ENCODE measurements at regions not wholly inside any gene's neighbourhood (a gene's known extent, or its start where the extent isn't known, plus 50 kb on each side); places are given as distances from the start of the nearest gene placed in this dataset.

DNA sequence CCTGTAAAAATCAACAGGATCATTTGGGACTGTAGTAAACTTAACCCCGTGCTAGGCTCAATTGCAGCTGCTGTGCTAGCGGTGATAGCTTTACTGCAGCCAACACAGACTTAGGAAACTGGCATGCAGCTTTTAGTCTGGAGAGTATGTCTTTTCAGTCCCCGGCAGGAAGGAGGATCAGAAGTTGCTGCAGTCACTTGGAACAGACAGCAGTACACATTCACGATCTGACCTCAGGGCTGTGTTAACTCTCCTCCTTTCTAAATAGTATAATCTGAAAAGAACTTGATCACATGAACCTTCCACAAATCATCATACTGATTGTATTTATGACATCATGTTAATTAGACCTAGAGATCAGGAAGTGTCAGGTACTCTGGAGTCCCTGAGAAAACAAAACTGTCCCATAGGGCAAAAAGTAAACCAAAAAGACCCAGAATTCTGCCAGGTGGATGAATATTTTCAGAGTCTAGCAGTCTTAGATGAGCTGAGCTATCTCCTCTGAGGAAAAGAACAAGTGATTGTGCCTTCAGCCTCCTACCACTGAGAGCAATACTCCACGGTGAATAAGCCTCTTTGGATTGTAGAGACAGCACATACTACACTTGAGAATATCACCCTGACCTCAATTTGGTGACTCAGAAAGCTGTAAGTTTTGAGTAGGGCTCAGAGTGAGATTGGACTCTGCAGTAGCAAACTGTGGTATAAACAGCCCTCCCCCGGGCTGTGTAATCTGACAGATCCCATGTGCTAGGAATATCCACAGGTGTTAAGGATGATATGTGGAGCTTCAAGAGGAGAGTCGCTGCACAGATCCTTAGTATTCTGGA is 181.0 kb upstream of the GPR12 start:
- no peak for DNase-seq (ENCODE audit: low read depth in 2 of 2)

DNA sequence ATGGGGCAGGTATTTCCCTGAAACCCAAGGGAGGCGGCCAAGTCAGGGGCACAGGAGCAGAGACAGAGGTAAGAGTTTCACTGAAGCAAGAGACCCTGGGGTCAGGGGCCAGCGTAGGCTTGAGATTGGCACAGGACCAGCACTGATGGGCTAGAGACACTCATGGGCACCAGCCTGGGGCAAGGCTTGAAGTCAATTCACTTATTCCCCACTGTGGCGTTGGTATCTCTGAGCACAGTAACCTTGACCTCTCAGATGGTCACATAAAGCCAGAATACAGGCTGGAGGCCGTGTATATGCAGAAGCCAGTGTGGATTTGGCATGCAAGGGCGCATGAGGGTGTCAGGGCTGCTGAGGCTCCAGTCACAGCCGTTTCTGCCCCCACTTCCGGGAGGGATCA is 173.5 kb upstream of the GPR12 start:
- no peak for DNase-seq (ENCODE audit: low read depth in 2 of 2)

DNA sequence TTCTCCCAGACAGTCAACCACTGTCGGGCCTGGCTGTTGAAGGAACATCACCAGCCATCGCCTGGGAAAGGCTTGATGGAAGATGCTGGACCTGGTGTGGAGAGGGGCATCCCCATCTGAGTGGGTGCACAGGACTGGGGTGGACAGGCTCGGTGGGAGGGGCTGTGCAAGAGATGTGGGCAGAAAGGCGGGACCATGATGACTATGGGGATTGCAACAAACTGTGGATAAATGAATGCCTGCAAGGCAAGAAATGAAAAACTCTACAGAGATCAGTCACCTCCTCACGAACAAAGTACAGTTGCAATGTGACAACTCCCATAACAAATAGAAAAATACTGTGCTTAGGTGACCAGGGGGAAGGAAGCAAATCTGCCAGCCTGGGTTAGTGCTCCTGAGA is 171.9 kb upstream of the GPR12 start:
- no peak for DNase-seq (ENCODE audit: low read depth in 2 of 2)

DNA sequence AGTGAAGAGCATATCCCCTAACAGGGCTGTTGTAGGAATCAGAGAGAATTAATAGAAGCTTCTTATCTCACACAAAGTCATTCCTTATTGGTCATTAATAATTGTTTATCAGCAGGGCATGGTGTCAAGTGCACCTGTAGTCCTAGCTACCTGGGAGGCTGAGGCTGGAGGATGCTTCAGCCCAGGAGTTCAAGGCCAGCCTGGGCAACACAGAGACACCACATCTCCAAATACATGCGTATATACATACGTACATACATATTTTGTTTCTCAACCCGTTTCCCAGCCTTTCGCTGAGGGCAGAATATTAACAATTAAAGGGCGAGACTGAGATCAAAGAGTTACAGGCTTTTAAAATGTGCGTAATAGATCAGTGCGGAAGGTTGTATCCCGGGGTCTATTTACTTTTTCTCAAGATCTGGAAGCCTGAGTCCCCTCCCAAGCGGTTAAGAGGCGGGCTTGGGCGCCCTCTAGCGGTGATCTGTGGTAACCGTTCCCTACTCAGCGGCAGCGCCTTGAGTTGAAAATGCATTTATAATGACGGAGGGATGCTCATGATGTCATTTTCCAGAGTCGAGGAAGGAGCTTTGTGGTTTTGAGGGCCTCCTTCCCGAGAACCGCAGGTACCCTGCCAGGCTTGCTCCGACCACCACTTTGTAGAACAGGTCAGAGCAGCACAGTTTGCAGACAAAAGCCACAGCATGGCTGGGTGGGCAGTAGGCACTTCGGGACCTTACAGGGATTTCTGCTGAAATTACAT is 169.6 kb upstream of the GPR12 start:
- peak; percentile 58 to 64 for DNase-seq (ENCODE audit: low read depth in 2 of 2)

DNA sequence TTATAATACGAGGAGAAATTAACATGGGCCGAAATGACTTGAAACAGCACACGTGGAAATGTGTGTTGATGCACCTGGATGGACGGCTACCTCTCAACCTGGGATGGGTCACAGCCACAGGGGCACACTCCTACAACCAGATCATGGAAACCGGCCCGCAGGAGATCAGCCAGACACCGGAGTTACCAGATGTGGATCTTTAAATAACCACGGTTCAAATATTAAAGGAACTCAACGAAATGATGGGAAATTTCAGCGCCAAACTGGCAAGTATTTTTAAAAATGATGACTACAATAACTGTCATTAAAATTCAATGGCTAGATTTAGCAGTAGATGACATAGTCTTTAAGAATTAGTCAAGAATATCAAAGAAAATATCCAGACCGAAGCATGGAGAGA is 166.9 kb upstream of the GPR12 start:
- DNase-seq (ENCODE audit: low read depth in 2 of 2) = no peak

DNA sequence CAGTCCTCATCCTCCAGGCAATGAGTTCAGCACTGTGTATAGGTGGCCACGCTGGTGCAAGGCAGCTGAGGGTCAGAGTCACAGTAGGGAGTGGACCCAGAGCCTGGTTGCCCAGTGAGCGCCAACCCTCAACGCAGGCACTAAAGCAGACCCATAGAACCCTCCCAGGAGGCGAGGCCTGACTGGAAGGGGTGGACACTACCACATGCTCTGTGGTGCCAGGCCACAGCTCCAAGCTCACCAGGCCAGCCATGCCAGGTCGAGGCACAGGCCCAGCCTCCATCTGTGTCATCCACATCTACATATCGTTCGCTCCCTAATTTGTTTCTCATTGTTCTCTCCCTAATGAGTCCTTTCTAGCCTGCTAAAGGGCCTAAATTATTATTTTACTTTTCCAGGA is 165.8 kb upstream of the GPR12 start:
- no peak for DNase-seq (ENCODE audit: low read depth in 2 of 2)

DNA sequence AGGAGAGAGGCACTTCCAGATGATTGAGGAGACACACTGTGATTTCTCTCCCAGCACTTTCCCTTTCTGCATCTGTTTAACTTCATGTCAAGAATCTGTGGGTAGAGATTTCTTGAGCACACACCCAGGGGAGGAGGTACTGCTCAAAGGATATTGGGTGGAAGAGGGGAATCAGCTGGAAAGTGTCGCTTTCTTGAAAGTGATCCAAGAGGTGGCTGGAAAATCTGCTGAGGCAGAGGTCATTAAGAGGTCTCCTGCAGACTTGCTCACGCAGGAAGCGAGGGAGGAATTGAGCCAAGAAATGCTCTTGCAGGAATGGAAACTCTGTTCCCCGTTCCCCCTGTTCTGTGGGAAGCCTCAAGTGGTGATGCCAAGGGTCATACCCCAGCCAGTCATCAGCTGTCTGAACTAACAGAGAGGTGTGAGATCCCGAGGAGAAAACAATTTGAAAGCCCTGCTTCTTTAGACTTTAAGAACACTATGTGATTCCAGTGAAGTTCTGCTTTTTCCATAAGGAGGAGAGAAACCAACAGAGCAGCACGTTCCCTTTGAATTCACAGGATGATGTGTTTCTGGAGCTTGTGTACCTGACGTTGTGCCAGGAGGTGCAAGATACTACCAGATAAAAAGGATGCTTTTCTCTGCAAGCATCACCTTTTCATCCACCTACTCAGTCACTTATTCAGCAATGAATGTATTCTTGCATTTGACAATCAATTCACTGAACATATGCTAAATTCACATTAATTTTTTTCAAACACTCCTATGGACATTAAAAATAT is 163.4 kb upstream of the GPR12 start:
- DNase-seq (ENCODE audit: low read depth in 2 of 2) = peak in 1 of 2 donors; percentile 45

DNA sequence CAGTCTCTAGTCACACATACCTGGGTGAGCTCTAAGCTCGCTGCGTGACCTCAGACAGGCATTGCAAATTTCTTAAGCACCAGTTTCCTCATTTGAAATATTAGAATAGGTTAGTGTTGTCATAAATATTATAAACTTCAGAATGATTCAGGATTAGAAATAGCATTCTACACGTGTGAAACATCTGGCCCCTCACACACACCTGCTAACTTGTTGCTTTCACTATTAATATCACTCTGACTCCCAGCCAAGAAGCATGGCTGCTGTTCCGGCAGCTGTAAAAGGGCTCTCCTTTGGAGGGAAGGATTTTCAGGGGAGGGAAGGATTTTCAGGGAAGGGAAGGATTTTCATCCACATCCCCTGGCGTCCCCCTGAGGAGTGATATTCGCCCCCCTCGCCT is 161.3 kb upstream of the GPR12 start:
- no peak for DNase-seq (ENCODE audit: low read depth in 2 of 2)

DNA sequence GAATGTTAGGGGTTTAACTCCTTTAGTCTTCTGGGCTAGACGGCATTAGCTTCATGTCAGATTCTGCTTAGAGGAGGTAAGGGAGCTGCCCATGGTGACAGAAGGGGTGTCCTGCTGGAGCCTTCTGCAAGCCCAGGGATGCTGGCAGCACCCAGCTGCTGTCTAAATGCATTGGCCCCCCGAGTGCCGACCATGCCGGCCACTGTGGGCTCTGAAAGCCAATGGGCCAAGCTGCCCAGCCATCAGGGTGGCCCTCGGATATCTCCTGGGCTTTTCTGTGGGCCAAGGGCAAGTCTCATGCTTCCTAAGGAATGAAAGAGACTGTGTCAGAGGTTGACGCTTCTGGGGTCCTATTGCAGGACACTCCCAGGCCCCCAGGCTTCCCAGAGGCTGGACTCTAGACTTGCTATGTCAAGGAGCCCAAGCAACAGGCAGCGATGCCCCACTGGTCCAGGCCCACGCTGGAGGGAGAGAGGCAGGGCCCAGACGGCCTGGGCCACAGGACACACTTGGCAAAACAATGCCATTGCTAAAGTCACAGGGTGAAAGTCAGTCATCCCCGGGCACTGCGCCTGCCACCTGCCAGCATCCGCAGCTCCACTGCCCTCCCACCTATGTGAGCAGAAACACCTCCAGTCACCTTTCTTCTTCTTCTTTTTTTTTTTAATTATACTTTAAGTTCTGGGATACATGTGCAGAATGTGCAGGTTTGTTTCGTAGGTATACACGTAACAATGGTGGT is 160.2 kb upstream of the GPR12 start:
- DNase-seq (ENCODE audit: low read depth in 2 of 2) = no peak

DNA sequence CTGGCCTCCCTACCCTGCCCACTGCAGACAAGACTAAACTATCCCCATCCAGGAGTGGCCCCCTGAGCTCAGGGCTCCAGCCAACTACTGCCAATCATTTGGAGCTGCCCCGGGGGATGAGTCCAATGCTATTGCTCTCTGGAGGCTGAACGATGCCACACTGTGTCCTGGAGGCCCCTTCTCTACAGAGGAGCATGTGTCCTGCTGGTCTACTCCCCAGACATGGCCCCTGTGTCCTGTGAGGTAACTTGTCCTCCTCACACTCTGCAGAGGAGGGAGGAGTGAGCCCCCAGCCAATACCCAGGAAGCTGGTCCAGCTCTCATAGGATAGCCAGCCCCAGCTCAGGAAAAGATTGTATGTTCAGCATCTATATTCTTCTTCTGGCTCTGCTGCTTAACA is 159.1 kb upstream of the GPR12 start:
- no peak for DNase-seq (ENCODE audit: low read depth in 2 of 2)

DNA sequence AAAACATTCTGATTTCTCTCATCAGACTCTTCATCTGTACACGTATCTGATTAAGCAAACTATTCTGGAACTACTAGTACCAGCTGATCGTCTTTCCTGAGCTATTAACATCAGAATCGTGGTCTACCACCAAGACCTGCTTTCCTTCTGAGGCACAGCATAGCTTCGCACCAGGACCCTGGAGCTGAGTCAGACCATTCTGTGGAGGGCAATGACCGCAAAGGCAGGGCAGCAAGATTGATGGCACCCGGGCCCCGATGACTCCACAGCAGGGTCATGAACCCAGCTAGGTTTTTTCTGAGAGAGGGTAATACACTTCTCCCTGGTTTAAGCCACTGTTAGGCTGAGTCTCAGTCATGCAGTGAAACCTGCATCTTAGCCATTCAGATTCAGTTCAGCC is 158.7 kb upstream of the GPR12 start:
- DNase-seq (ENCODE audit: low read depth in 2 of 2) = no peak

DNA sequence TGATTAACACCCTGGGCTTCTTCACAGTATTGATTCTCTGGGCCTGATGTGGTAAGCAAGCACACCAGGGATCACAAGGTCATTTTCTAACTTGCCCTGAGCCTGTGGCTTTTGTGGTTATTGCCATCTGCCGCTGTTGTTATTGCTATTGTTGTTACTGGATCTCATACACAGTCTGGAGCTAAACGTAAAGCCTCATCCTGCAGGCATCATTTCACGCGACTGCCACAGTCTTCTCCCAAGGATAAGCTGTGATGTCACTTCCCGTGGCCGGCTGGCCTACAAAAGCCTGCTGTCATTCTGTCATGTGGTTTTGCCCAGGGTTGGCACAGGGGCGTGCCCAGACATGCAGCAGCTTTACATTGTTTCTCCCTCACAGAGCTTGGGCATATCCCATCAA is 154.0 kb upstream of the GPR12 start:
- no peak for DNase-seq (ENCODE audit: low read depth in 2 of 2)

DNA sequence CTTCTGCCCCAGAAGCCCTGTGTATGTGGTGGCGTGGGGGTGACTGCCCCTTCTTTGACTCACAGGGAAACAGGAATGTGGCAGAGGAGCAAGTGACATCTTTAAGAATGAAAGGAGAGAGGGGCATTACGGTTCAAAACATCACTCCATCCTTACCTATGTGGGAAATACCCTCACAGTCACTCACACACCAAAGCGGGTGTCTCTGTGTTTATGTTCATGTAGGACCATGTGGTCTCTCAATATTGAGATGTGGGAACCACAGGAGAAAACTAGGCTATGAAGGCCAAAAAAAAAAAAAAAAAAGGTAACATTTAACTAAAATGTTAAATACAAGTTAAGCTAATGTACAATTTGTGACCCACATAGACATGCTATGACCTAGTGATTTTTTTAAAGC is 153.6 kb upstream of the GPR12 start:
- DNase-seq (ENCODE audit: low read depth in 2 of 2) = no peak

DNA sequence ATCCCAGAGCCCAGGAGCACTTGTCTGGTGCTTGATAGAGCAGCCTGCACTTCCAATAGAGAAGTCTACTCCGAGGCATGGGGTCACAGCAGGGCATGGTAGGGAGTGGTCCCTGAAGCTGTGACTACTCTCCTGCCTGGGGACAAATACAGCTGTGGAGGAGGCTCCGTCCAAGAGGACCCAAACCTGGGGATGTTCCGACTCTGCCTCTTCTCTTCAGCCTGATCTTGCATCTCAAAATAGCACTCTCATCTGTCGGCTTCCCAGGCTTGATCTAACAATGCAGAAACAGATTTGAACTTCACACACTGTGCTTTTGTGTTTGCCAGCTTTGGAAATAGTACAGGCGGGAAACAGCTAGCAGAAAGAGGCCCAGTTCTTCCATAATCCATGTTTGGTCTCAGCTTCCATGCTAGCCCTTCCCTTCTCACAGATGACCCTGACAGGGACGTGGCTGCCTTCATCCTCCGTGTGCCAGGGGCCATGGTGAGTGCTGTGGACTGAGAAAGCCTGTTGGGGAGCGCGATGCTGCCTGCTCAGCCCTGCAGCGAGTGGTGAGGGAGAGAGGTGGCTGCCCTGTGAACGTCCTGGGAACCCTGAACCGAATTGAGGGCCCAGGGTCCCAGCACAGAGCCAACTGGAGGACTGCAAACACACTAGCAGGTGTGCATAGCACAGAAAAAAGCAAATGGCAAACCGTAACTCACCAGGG is 150.3 kb upstream of the GPR12 start:
- no peak for DNase-seq (ENCODE audit: low read depth in 2 of 2)

DNA sequence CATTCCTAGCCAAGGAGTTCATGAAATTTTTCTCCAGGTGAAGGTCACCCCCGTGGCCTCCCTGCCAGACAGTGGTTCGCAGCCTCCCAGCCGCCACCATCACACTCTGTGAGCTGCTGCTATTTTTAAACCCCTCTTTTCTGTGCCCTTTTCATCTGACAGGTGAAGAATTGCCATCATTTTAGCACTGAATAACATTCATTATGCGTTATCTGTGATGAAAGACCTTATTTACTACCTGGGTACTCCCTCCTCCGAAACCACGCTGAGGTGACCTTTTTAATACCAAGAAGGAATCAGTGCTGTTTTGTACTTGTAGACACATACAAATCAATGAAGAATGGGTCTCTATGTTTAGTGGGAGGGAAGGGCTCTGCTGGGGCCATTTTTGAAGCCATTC is 148.9 kb upstream of the GPR12 start:
- no peak for DNase-seq (ENCODE audit: low read depth in 2 of 2)

DNA sequence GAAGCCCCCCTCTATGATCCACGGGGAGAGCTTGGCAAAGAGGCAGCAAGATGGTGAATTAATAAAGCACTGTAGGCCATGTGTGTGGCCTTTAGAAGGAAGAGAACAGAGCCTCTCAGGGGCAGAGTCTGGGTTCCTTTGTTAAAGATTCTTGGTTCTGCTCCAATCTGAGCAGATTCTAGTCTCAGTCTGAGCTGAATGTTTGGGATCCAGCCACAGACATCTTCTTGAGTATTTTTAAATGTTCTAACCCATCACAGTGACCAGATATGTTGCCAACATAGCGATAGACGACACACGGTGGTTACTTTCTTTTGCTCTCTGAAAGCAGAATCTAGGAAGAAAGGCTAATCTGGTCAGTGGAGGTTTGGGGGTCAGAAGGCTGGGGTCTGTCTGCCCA is 147.5 kb upstream of the GPR12 start:
- DNase-seq (ENCODE audit: low read depth in 2 of 2) = no peak

DNA sequence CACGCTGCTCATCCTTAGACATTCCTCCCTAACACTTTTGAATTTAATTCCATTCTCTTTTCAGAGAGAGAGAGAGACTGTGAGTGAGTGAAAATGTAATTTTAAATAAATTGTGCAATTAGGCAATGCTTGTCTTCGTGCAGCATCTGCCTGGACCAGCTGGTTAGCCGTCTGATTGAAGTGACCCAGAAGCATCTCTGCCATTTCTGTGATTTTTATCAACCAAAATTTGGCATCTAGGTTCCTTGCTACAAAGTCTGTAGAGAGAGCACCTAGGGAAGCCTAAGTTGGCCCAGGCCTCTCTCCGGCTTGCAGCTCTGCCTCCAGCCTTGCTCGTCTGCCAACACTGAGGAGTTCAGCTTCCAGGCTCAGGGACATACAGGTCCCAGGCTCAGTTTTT is 138.6 kb upstream of the GPR12 start:
- no peak for DNase-seq (ENCODE audit: low read depth in 2 of 2)

DNA sequence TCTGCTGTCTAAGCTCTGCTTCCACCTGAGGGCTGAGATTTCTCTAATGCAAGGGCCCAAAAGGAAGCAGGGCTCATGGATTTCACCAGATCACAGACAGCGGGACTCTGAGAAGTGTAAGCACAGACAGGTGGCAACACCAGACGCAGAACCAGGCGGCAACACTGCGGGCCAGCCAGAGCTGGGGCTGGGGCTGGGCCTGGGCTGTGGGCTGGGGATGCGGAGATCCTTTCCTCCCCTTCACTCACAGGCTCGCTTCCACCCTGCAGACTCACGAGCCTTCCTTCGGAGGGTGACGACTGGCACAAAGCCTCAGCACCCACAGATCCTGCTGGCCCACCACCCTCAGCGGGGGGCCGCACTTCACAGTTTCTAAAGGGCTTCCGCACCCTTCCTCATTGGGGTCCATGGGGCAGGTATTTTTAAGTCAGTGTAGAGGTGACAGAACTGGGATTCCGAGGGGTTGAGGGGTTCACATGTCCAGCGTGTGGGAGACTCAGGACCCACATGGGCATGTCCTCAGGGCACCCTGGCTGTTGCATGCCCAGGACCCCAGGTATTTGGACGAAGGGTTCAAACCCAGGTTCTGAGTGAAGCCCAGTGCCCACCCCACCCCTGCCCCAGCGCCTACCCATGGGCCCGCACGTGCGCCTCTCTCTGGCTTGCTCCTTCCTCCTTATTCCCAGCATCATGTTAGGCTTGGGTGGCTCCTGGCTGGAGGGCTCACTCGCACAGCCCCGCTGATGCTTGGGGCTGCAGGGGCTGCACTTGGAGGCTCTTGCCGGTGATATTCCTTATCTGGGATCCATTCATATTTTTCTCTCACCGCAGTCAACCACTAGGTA is 137.3 kb upstream of the GPR12 start:
- no peak for DNase-seq (ENCODE audit: low read depth in 2 of 2)

DNA sequence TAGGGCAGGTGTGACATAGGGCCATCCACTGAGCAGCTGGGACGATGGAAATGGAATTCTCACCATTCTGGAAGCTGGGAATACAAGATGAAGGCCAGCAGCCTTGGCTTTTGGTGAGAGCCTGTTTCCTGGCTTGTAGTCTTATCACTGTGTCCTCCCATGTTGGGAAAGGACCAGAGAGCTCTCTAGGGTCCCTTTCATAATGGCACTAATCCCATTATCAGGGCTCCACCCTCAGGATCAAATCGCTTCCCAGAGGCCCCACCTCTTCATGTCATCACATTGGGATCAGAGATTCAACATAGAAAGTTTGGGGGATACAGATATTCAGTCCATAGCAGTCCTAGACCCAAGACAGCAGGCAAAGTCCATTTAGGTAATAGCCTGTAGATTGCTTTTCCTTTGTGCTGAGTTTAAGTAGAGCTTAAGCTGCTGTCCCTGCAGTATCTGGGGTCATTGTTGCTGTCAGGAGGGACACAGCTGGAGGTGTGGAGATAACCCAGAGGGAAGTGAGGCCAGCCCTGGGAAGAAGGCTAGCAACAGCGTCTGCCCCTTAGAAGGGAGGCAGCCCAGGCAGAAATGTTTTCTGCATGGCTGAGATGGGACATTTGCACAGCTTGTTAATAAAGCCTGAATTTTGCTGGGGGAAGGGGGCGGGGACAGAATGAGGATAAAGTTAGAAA is 136.5 kb upstream of the GPR12 start:
- DNase-seq (ENCODE audit: low read depth in 2 of 2) = no peak
